Loucy (cell line): ENCODE measurements at regions not wholly inside any gene's neighbourhood (a gene's known extent, or its start where the extent isn't known, plus 50 kb on each side); places are given as distances from the start of the nearest gene placed in this dataset.

Experiments
- H2AFZ ChIP-seq: fragments of 200-600 bp; sonication (generic); 2 replicates; pipeline ENCODE4 v1.6.0; 2016; ENCODE audit warnings: antibody characterized with exemption, mild to moderate bottlenecking, low read length, moderate library complexity
- H3F3A ChIP-seq: fragments of 200-600 bp; 2 replicates; pipeline ENCODE4 v1.6.0; 2016; ENCODE audit warnings: antibody characterized with exemption, low read depth, mild to moderate bottlenecking
- H3K27me3 ChIP-seq: fragments of 200-600 bp; sonication (generic); 2 replicates; pipeline ENCODE4 v1.6.1; 2014; ENCODE audit warnings: low read length, mild to moderate bottlenecking; ENCODE audit not compliant: insufficient read depth, poor library complexity, severe bottlenecking
- H3K36me3 ChIP-seq: fragments of 200-600 bp; sonication (generic); 2 replicates; pipeline ENCODE4 v1.6.1; 2016; ENCODE audit warnings: low read length; ENCODE audit not compliant: insufficient read depth
- H3K4me1 ChIP-seq: fragments of 200-600 bp; sonication (generic); 2 replicates; pipeline ENCODE4 v1.5.1; 2014; ENCODE audit warnings: low read length, mild to moderate bottlenecking; ENCODE audit not compliant: insufficient read depth, poor library complexity, severe bottlenecking
- H3K4me2 ChIP-seq: fragments of 200-600 bp; sonication (generic); 2 replicates; pipeline ENCODE4 v1.6.0; 2014; ENCODE audit warnings: antibody characterized with exemption, low read length, low read depth, mild to moderate bottlenecking; ENCODE audit not compliant: poor library complexity, severe bottlenecking
- H3K4me3 ChIP-seq: fragments of 200-600 bp; sonication (generic); 2 replicates; pipeline ENCODE4 v1.5.1; 2014; ENCODE audit warnings: low read length, mild to moderate bottlenecking, mixed read lengths; ENCODE audit not compliant: poor library complexity, severe bottlenecking
- H3K79me2 ChIP-seq: fragments of 200-600 bp; sonication (generic); 2 replicates; pipeline ENCODE4 v1.6.1; 2014; ENCODE audit warnings: low read length; ENCODE audit not compliant: insufficient read depth
- H3K9ac ChIP-seq: fragments of 200-600 bp; sonication (generic); 2 replicates; pipeline ENCODE4 v1.6.0; 2014; ENCODE audit warnings: mild to moderate bottlenecking, low read depth, low read length, moderate library complexity; ENCODE audit not compliant: poor library complexity, severe bottlenecking
- H3K9me2 ChIP-seq: fragments of 200-600 bp; sonication (generic); replicated peaks from 2 replicates; pipeline ENCODE4 v1.6.1; 2016; ENCODE audit warnings: low read depth, low read length, mixed read lengths
- H3K9me3 ChIP-seq: fragments of 200-600 bp; sonication (generic); 2 replicates; pipeline ENCODE4 v1.6.1; 2014; ENCODE audit warnings: mild to moderate bottlenecking, antibody characterized with exemption, low read length, low read depth; ENCODE audit not compliant: insufficient read depth
- H4K20me1 ChIP-seq: fragments of 200-600 bp; sonication (generic); 2 replicates; pipeline ENCODE4 v1.6.0; 2014; ENCODE audit warnings: antibody characterized with exemption, low read length, mild to moderate bottlenecking; ENCODE audit not compliant: insufficient read depth, poor library complexity, severe bottlenecking
- EZH2phosphoT487 ChIP-seq: fragments of 200-600 bp; IDR thresholded peaks from 2 replicates; pipeline ENCODE4 v1.6.1; 2018; ENCODE audit warnings: antibody characterized with exemption, mild to moderate bottlenecking, moderate library complexity, borderline replicate concordance
- TF ChIP-seq, protein P1 (sequence below): fragments of 200-600 bp; sonication (generic); conservative IDR thresholded peaks from 2 replicates; pipeline ENCODE4 v1.5.1; 2014; ENCODE audit warnings: mild to moderate bottlenecking, antibody characterized with exemption, low read length

DNA sequence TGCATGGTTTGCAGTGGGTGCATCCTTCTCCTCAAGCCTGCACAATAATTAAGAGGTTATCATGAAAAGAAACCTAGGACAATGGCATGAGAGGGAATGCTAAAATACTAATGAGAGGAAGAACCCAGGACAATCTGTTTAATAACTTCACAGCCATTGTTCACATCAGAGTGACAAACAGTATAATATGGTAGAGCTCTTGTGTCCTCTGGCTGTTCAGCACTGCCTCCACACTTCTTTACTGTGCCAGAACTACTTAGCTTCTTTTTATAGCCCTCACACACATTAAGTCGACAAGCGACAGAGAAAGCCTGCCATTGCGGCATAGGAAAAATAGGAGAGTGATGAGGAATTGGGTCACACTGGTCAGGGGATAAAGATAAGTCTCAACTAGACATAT, 65.0 kb upstream of the MEIS2 start:
- H3K9me2 ChIP-seq, result no peaks in the 10 kb centered on the region
- H3K4me1 ChIP-seq, result no peaks in the 10 kb centered on the region
- TF ChIP-seq, protein P1, sequence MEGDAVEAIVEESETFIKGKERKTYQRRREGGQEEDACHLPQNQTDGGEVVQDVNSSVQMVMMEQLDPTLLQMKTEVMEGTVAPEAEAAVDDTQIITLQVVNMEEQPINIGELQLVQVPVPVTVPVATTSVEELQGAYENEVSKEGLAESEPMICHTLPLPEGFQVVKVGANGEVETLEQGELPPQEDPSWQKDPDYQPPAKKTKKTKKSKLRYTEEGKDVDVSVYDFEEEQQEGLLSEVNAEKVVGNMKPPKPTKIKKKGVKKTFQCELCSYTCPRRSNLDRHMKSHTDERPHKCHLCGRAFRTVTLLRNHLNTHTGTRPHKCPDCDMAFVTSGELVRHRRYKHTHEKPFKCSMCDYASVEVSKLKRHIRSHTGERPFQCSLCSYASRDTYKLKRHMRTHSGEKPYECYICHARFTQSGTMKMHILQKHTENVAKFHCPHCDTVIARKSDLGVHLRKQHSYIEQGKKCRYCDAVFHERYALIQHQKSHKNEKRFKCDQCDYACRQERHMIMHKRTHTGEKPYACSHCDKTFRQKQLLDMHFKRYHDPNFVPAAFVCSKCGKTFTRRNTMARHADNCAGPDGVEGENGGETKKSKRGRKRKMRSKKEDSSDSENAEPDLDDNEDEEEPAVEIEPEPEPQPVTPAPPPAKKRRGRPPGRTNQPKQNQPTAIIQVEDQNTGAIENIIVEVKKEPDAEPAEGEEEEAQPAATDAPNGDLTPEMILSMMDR, result no peak
- TF ChIP-seq EZH2phosphoT487, result no peak
- no peak overlapping the region for H2AFZ ChIP-seq
- H3K36me3 ChIP-seq, result no peaks in the 10 kb centered on the region
- no peak overlapping the region for H3K4me2 ChIP-seq
- no peaks in the 10 kb centered on the region for H3K9me3 ChIP-seq
- no peak overlapping the region for H3K4me3 ChIP-seq
- H3F3A ChIP-seq, result no peaks in the 10 kb centered on the region
- H3K9ac ChIP-seq, result no peak overlapping the region
- H4K20me1 ChIP-seq, result no peaks in the 10 kb centered on the region
- H3K79me2 ChIP-seq, result no peaks in the 10 kb centered on the region
- H3K27me3 ChIP-seq, result peaks cover 6% of the 10 kb centered on the region

DNA sequence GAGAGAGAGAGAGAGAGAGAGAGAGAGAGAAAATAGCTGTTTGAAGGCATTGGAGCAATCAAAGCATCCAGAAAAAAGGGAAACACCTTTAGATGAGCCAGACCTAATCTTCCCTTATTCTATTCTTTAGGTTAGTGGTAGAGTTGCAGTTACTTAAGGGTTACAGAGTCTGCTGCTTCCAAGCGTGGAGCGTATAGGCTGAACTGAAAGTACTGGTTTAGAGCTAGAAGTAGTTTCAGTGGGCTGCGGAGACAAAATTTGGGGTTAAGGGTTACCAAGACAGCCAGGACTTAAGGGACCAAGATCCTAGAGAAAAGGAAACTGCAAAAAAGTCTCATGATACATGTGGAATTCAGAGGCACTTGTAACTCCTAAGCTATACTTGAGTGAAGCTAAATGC, 66.1 kb upstream of the MEIS2 start:
- no peak for TF ChIP-seq EZH2phosphoT487
- TF ChIP-seq, protein P1, result no peak
- Histone ChIP-seq H3K79me2 (no peaks in the 10 kb centered on the region), H4K20me1 (no peaks in the 10 kb centered on the region)

DNA sequence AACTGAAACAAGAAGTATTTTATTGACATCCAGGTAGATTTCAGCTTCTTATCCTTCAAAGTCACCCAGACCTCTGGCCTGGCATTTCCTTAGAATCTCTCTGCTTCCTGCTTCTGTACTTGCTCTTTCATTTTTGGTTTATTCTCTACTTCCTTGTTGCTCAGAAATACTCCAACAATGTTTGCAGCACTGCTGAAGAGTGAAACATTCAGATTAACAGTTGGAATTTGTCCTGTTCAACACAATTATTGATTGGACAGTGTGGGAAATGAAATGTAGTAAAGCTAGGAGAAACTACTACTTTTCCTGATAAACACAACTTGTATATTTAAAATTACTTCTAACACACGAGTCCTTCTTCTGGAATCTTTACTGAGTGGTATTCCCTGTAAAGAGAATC, 81.0 kb upstream of the MEIS2 start:
- Histone ChIP-seq H3F3A (no peaks in the 10 kb centered on the region), H3K4me2 (no peak overlapping the region), H4K20me1 (no peaks in the 10 kb centered on the region), H3K36me3 (no peaks in the 10 kb centered on the region), H3K4me1 (no peaks in the 10 kb centered on the region), H3K79me2 (no peaks in the 10 kb centered on the region), H3K27me3 (no peaks in the 10 kb centered on the region), H3K9me3 (peaks cover 7% of the 10 kb centered on the region; the same call in 1 of the 2 replicates), H3K9ac (no peak overlapping the region), H2AFZ (no peak overlapping the region; the same call in none of the 2 replicates), H3K9me2 (no peaks in the 10 kb centered on the region), H3K4me3 (no peak overlapping the region)
- no peak for TF ChIP-seq EZH2phosphoT487
- TF ChIP-seq, protein P1, result no peak

More for the DNA sequence above, 66.1 kb upstream of the MEIS2 start:
- Histone ChIP-seq H3K4me3 (no peak overlapping the region), H3K9ac (no peak overlapping the region), H3K9me2 (no peaks in the 10 kb centered on the region), H3F3A (no peaks in the 10 kb centered on the region), H2AFZ (no peak overlapping the region), H3K27me3 (peaks cover 6% of the 10 kb centered on the region), H3K9me3 (no peaks in the 10 kb centered on the region), H3K4me1 (no peaks in the 10 kb centered on the region), H3K36me3 (no peaks in the 10 kb centered on the region), H3K4me2 (no peak overlapping the region)
